ENCODE measurements at regions not wholly inside any gene's neighbourhood (a gene's known extent, or its start where the extent isn't known, plus 50 kb on each side); places are given as distances from the start of the nearest gene placed in this dataset.

DNA sequence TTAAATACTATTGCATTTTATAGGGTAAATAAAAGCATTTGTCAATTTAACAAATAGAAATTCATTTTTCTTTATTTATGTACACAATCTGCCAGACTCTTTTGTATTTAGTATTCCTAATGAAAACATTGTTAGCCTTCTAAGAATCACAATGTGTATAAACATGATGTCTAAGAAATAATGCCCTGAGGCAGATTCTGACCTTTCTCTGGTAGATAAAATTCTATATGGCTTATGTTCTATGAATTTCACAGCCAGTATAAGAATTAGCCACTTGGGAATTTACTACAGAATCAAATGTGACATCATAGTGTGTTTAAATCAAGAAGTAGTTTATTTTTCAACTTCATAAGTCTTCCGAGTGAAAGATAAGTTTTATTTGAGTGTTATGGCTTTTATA is 457.4 kb downstream of the ZIC1 start (continued):
- TF ChIP-seq ZNF114 (CRISPR knock-in tag; IDR thresholded peaks at IDR 0.05): no peak
- TF ChIP-seq EZH2phosphoT487 (IDR thresholded peaks at IDR 0.05; ENCODE audit: unreplicated experiment): no peak

DNA sequence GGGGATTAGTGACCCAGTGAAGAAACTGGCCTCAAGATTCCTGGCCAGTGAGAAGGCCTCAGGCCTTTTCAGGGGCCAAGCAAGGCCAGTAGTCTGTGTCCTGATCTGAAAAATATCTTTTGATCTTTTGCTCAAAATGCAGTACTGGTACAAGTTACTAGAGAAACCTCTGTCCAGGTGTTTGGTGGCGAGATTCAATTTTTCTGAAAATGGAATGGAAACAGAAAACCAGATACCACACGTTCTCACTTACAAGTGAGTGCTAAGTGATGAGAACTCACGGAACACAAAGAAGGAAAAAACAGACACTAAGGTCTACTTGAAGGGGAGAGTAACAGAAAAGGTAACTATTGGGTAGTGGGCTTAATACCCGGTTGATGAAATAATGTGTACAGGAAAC is 463.4 kb downstream of the ZIC1 start:
- Histone ChIP-seq H2AFZ (no peak overlapping the region), H3K27me3 (ENCODE audit: insufficient read depth) (no peaks in the 10 kb centered on the region), H3K9me2 (ENCODE audit: insufficient read depth) (peaks cover 6% of the 10 kb centered on the region; the same call in 1 of the 2 replicates), H3K4me3 (no peak overlapping the region), H3K4me2 (no peak overlapping the region), H3F3A (replicated peaks; ENCODE audit: low read depth) (no peaks in the 10 kb centered on the region), H3K36me3 (ENCODE audit: insufficient read depth) (peaks cover 4% of the 10 kb centered on the region; the same call in 1 of the 2 replicates), H3K79me2 (replicated peaks; ENCODE audit: insufficient read depth) (no peaks in the 10 kb centered on the region), H3K4me1 (ENCODE audit: insufficient read depth) (no peaks in the 10 kb centered on the region), H4K20me1 (replicated peaks; ENCODE audit: insufficient read depth) (no peaks in the 10 kb centered on the region), H3K27ac (ENCODE audit: low read depth) (no peak overlapping the region)
- Mint-ChIP-seq H3K36me3 (ENCODE audit: low read depth) (peaks cover 8% of the 10 kb centered on the region; the same call in 2 of the 3 replicates), H3K27ac (no peak overlapping the region), H3K9me3 (peaks cover 29% of the 10 kb centered on the region), H3K27me3 (ENCODE audit: insufficient read depth, low read depth, poor library complexity) (no peaks in the 10 kb centered on the region), H3K4me1 (no peaks in the 10 kb centered on the region), H3K4me3 (no peak overlapping the region)
- ATAC-seq (no peak), DNase-seq (ENCODE audit: low spot score) (no peak)
- TF ChIP-seq STAT1 (IDR thresholded peaks at IDR 0.05; ENCODE audit: unreplicated experiment): no peak
- TF ChIP-seq ZNF331 (CRISPR knock-in tag; IDR thresholded peaks at IDR 0.05; ENCODE audit: low read depth): no peak
- TF ChIP-seq CREB1 (CRISPR knock-in tag; IDR thresholded peaks at IDR 0.05; ENCODE audit: low read depth): no peak
- no peak for TF ChIP-seq JUNB (IDR thresholded peaks at IDR 0.05; ENCODE audit: unreplicated experiment)
- no peak for TF ChIP-seq REST (IDR thresholded peaks at IDR 0.05; ENCODE audit: unreplicated experiment)
- no peak for TF ChIP-seq EZH2phosphoT487 (IDR thresholded peaks at IDR 0.05; ENCODE audit: unreplicated experiment)
- TF ChIP-seq EZH2 (IDR thresholded peaks at IDR 0.05; ENCODE audit: low read depth, unreplicated experiment): no peak
- no peak for TF ChIP-seq ZNF114 (CRISPR knock-in tag; IDR thresholded peaks at IDR 0.05)
- TF ChIP-seq, protein P1, sequence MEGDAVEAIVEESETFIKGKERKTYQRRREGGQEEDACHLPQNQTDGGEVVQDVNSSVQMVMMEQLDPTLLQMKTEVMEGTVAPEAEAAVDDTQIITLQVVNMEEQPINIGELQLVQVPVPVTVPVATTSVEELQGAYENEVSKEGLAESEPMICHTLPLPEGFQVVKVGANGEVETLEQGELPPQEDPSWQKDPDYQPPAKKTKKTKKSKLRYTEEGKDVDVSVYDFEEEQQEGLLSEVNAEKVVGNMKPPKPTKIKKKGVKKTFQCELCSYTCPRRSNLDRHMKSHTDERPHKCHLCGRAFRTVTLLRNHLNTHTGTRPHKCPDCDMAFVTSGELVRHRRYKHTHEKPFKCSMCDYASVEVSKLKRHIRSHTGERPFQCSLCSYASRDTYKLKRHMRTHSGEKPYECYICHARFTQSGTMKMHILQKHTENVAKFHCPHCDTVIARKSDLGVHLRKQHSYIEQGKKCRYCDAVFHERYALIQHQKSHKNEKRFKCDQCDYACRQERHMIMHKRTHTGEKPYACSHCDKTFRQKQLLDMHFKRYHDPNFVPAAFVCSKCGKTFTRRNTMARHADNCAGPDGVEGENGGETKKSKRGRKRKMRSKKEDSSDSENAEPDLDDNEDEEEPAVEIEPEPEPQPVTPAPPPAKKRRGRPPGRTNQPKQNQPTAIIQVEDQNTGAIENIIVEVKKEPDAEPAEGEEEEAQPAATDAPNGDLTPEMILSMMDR (conservative IDR thresholded peaks at IDR 0.05; ENCODE audit: low read depth in 2 of 2): no peak
- no peak for TF ChIP-seq NANOG (IDR thresholded peaks at IDR 0.05; ENCODE audit: borderline replicate concordance)
- no peak for TF ChIP-seq ZNF462 (CRISPR knock-in tag; IDR thresholded peaks at IDR 0.05)
- TF ChIP-seq, protein P2, sequence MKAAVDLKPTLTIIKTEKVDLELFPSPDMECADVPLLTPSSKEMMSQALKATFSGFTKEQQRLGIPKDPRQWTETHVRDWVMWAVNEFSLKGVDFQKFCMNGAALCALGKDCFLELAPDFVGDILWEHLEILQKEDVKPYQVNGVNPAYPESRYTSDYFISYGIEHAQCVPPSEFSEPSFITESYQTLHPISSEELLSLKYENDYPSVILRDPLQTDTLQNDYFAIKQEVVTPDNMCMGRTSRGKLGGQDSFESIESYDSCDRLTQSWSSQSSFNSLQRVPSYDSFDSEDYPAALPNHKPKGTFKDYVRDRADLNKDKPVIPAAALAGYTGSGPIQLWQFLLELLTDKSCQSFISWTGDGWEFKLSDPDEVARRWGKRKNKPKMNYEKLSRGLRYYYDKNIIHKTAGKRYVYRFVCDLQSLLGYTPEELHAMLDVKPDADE (IDR thresholded peaks at IDR 0.05): no peak
- no peak for TF ChIP-seq POLR2AphosphoS5 (IDR thresholded peaks at IDR 0.05; ENCODE audit: low read depth)

Data from GM23338 (cell line).